Lung (tissue), 11 donors: ENCODE measurements at regions not wholly inside any gene's neighbourhood (a gene's known extent, or its start where the extent isn't known, plus 50 kb on each side); places are given as distances from the start of the nearest gene placed in this dataset.

ENCODE experiments used
- ATAC-seq: fragments of 200-7000 bp; cut with Tn5 transposase; one replicate; pipeline ENCODE4 v1.9.1; 2020; ENCODE audit warnings: moderate number of reproducible peaks; ENCODE audit not compliant: insufficient read depth, low FRiP score
- DNase-seq, 3 donors: peaks; one replicate each; pipeline ENCODE4 v3.0.0-alpha.2; 2013 to 2017
- H3K27ac ChIP-seq, 2 donors: one replicate each; pipeline ENCODE4 v1.5.1; 2013; ENCODE audit warnings: mild to moderate bottlenecking in 2 of 2, moderate library complexity in 2 of 2, control low read depth in 1 of 2, inconsistent platforms in 1 of 2, low read depth in 1 of 2, low read length in 1 of 2
- H3K27me3 ChIP-seq, 3 donors: one replicate each; pipeline ENCODE4 v1.5.1; 2013; ENCODE audit warnings: low read length in 2 of 3; ENCODE audit not compliant: control insufficient read depth in 3 of 3, insufficient read depth in 3 of 3
- H3K36me3 ChIP-seq, 4 donors: one replicate each; pipeline ENCODE4 v1.5.1; 2013; ENCODE audit warnings: low read length in 4 of 4, mild to moderate bottlenecking in 1 of 4, moderate library complexity in 1 of 4; ENCODE audit not compliant: control insufficient read depth in 4 of 4, insufficient read depth in 4 of 4
- H3K4me1 ChIP-seq, 5 donors: one replicate each; pipeline ENCODE4 v1.5.1; 2013; ENCODE audit warnings: low read length in 5 of 5, mild to moderate bottlenecking in 2 of 5, moderate library complexity in 1 of 5; ENCODE audit not compliant: control insufficient read depth in 5 of 5, insufficient read depth in 5 of 5
- H3K4me3 ChIP-seq: one replicate; pipeline ENCODE4 v1.5.1; 2013; ENCODE audit warnings: mild to moderate bottlenecking, control low read depth, moderate library complexity
- H3K9ac ChIP-seq, 2 donors: one replicate each; pipeline ENCODE4 v1.5.1; 2013; ENCODE audit warnings: low read length in 2 of 2, control low read depth in 1 of 2; ENCODE audit not compliant: insufficient read depth in 1 of 2
- H3K9me3 ChIP-seq, 4 donors: one replicate each; pipeline ENCODE4 v1.5.1; 2013; ENCODE audit warnings: low read length in 3 of 4, mild to moderate bottlenecking in 1 of 4, moderate library complexity in 1 of 4; ENCODE audit not compliant: control insufficient read depth in 4 of 4, insufficient read depth in 3 of 4
- WGBS, 2 donors: extraction: QIAGEN DNeasy Blood & Tissue Kit; methylation state at CpG; one replicate each; pipeline ENCODE4 v1.1.7; 2013; 5-methylcytosine and 5-hydroxymethylcytosine counted together
- TF ChIP-seq, protein P1 (sequence below): IDR thresholded peaks from 2 replicates; pipeline ENCODE4 v1.5.1; 2012; ENCODE audit warnings: mild to moderate bottlenecking; ENCODE audit errors: control extremely low read depth, extremely low read depth
- donor health status: control.
- donor health status: control.
- donor health status: Bipolar disorder and iron deficiency.
- donor health status: healthy.
- donor health status: DM: yes; HTN: yes; CAD: no.

DNA sequence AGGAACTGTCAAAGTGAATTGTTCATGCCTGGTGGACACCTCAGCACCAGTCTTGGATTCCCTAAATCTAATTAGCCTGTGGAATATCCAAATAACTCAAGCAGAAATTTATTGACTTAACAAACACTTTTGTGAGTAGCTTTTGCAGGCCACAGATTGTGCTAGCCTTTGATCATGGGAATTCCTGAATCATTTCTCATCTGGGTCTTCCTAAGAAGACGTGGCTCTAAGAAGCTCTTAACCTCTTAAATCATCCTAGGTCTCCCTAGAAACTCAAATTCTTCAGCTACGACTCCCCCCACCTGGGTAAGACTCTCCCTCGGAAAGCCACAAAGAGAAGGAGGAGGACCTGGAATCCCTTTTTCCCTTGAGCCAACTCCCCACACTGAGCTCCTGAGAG lies 53.8 kb upstream of the PSEN2 start:
- peaks cover 4 to 23% (median 11%) of the 10 kb centered on the region in 5 donors for H3K4me1 ChIP-seq

DNA sequence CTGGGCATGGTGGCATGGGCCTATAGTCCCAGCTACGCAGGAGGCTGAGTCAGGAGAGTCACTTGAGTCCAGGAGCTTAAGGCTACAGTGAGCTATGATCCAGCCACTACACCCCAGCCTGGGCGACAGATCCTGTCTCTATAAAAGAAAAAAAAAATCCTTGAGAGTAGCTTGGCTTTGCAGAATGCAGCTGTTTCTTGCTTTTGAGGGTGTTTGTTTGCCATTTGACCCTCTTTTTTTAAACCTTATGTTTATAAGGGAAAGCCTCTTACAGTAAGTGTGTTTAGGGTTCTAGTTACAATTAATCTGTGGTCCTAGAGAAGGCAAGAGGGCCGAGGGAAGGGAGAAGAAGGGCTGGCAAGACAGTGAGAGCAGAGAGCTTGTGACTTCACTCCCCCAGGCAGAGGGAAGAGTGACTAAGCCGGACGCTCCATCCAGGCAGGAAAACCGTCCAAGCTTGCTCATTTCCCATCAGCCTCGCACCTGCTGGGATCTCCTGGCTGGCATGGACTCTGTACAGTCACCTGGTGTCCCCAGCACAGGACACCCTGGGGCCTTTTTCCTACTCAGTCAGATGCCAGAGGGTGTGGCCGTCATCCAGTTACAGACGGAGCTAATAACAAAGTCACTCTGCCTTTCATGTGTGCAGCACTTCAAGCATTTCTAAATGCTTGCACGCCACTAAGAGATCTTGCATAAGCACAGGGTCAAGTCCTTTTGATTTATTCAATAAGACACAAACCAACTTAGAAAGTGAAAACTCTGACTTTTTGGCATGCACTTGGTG lies 55.5 kb upstream of the PSEN2 start:
- Histone ChIP-seq H3K4me1 (peaks cover 2 to 15% (median 9%) of the 10 kb centered on the region in 5 donors), H3K27ac (peak overlapping the region in 1 of 2 donors; percentile 88)

More for the DNA sequence above, 53.8 kb upstream of the PSEN2 start:
- TF ChIP-seq, protein P1, sequence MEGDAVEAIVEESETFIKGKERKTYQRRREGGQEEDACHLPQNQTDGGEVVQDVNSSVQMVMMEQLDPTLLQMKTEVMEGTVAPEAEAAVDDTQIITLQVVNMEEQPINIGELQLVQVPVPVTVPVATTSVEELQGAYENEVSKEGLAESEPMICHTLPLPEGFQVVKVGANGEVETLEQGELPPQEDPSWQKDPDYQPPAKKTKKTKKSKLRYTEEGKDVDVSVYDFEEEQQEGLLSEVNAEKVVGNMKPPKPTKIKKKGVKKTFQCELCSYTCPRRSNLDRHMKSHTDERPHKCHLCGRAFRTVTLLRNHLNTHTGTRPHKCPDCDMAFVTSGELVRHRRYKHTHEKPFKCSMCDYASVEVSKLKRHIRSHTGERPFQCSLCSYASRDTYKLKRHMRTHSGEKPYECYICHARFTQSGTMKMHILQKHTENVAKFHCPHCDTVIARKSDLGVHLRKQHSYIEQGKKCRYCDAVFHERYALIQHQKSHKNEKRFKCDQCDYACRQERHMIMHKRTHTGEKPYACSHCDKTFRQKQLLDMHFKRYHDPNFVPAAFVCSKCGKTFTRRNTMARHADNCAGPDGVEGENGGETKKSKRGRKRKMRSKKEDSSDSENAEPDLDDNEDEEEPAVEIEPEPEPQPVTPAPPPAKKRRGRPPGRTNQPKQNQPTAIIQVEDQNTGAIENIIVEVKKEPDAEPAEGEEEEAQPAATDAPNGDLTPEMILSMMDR: no peak
- Histone ChIP-seq H3K9ac (no peak overlapping the region), H3K27ac (no peak overlapping the region), H3K9me3 (no peaks in the 10 kb centered on the region), H3K27me3 (no peaks in the 10 kb centered on the region), H3K36me3 (no peaks in the 10 kb centered on the region), H3K4me3 (no peak overlapping the region)
- 70 to 89% methylated on average over 3 of the region's 3 CpGs for WGBS, 2 donors
- no peak for DNase-seq
- ATAC-seq: no peak

DNA sequence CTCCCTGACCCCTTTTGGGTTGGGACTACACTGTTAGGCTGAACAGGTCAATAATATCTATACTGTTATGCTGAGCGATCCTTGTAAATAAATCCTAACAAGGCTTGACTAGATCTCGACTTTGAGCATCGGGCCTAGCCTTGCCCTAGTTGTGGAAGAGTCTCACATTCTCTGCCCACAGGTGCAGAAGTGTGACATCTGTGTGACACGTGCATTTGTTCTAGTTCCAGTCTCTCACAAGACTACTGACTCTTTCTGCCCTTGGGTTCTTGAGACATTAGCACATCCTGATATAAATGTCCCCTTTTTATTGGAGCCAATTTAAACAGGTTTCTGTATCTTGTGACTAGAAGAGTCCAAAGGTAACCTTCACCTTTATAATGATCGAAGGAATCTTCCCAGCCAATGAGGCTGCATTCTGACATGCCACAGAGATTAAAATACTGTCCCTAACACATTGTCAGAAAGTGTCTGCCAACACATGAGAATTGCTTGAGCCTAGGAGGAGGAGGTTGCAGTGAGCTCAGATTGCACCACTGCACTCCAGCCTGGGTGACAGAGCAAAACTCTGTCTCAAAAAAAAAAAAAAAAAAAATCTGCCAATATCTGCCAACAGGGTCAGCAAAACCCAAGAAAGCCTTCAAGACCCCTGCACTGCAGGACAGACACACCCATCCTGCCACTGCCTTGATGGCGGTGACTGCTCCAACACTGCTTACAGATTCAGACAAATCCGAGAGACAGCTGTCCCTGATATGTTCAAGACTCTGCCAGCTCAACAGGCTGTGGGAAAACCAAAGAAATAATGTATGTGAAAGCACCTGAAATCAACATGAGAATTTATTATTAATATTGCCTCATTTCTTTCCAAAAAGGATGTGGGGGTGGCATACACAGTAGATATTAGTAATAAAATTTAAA lies 56.5 kb upstream of the PSEN2 start:
- no peak for ATAC-seq
- Histone ChIP-seq H3K36me3 (no peaks in the 10 kb centered on the region), H3K9me3 (no peaks in the 10 kb centered on the region), H3K4me3 (no peak overlapping the region), H3K27me3 (no peaks in the 10 kb centered on the region), H3K27ac (peak overlapping the region in 1 of 2 donors; percentile 81), H3K4me1 (peaks cover 2 to 15% (median 9%) of the 10 kb centered on the region in 5 donors), H3K9ac (peak overlapping the region in 1 of 2 donors; percentile 24)
- 89 to 92% methylated on average over 7 of the region's 7 CpGs for WGBS, 2 donors
- no peak for DNase-seq
- TF ChIP-seq, protein P1: no peak

More for the DNA sequence above, 55.5 kb upstream of the PSEN2 start:
- Histone ChIP-seq H3K27me3 (no peaks in the 10 kb centered on the region), H3K36me3 (no peaks in the 10 kb centered on the region), H3K9ac (no peak overlapping the region), H3K4me3 (no peak overlapping the region), H3K9me3 (no peaks in the 10 kb centered on the region)
- DNase-seq (peak; percentile 56 to 79 (median 61)), ATAC-seq (peak; percentile 87)
- 32 to 65% methylated on average over 10 of the region's 10 CpGs for WGBS, 2 donors
- TF ChIP-seq, protein P1: no peak
